GM23248 (cell line): ENCODE measurements at regions not wholly inside any gene's neighbourhood (a gene's known extent, or its start where the extent isn't known, plus 50 kb on each side); places are given as distances from the start of the nearest gene placed in this dataset.

Experiments used
- EZH2 ChIP-seq: fragments of 200-600 bp; sonication (generic); IDR thresholded peaks from 2 replicates; pipeline ENCODE4 v1.6.1; 2018; ENCODE audit warnings: antibody characterized with exemption, mild to moderate bottlenecking; ENCODE audit not compliant: insufficient read depth, poor library complexity, severe bottlenecking
- EZH2phosphoT487 ChIP-seq: fragments of 200-600 bp; sonication (generic); IDR thresholded peaks from 2 replicates; pipeline ENCODE4 v1.6.1; 2018; ENCODE audit warnings: antibody characterized with exemption, moderate library complexity, mild to moderate bottlenecking, low read depth; ENCODE audit not compliant: insufficient read depth

DNA sequence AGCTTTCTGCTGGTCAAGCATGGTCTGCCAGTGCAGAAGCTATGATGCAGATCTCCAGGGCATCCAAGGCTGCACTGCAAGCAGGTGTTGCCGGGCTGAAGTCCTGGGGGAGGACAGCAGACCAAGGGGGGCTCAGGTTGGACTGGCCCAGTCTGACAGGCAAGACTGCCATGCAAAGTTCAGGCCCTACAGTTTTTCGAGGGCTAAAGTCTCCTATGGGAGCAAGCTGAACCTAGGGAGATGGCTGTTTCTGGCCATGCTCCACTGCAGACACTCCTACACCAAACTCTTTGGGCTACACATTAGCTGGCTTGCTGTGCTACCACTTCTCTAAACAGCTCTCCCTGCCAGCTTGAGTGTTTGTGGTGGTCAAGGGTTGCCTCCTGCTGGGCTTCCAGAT lies 130.0 kb upstream of the SYNCRIP start:
- TF ChIP-seq EZH2 (no peak), EZH2phosphoT487 (no peak)
